ENCODE measurements at regions not wholly inside any gene's neighbourhood (a gene's known extent, or its start where the extent isn't known, plus 50 kb on each side); places are given as distances from the start of the nearest gene placed in this dataset.
"Not testable (repeated sequence)": the region's sequence is repeated elsewhere in the genome, so short reads cannot be mapped to it uniquely, and the experiment has no call there.

- DNase-seq (ENCODE audit: low read depth), result no peak
Observed at GRCh38 chr7:32680259-32681173, 185.2 kb downstream of the AVL9 start.

GRCh38 chr7:32679192-32679591, 183.9 kb downstream of the AVL9 start:
- DNase-seq (ENCODE audit: low read depth), result no peak

- no peak for DNase-seq (ENCODE audit: low read depth)
Observed at GRCh38 chr7:32677593-32677992, 182.3 kb downstream of the AVL9 start.

GRCh38 chr7:32676249-32676941, 181.1 kb downstream of the AVL9 start:
- no peak for DNase-seq (ENCODE audit: low read depth)

DNA sequence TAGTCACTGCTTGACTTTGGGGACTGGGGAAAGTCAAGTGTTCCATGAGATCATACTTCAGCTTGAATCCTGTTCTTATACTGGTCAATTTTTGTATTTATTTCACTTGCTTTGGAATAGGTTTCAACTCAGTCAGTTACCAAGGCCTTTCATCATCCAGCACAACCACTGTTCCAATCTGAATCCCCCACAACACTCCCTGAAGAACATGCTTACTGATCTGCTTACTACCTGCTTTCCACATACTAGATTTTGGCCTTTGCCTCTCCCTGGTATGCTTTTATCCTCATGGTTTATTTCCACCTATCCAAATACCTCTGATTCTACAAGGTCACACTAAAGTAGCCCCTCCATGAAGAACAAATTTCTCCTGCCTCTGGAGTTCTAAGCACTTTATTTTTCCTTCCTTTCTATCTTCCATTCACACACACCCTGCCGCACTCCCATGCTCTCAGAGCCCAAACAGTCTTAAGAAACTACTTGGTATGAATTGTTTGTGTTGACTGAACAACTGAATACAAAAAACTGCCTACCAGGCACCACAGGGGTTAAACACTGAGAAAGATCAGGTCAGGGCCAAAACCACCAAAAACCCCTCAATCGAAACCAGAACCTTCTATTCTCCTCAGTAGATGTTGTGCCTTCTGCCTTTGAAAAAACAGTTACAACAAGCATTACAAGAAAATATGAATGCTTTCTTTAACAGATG, 178.1 kb downstream of the AVL9 start:
- no peak for DNase-seq (ENCODE audit: low read depth)

DNA sequence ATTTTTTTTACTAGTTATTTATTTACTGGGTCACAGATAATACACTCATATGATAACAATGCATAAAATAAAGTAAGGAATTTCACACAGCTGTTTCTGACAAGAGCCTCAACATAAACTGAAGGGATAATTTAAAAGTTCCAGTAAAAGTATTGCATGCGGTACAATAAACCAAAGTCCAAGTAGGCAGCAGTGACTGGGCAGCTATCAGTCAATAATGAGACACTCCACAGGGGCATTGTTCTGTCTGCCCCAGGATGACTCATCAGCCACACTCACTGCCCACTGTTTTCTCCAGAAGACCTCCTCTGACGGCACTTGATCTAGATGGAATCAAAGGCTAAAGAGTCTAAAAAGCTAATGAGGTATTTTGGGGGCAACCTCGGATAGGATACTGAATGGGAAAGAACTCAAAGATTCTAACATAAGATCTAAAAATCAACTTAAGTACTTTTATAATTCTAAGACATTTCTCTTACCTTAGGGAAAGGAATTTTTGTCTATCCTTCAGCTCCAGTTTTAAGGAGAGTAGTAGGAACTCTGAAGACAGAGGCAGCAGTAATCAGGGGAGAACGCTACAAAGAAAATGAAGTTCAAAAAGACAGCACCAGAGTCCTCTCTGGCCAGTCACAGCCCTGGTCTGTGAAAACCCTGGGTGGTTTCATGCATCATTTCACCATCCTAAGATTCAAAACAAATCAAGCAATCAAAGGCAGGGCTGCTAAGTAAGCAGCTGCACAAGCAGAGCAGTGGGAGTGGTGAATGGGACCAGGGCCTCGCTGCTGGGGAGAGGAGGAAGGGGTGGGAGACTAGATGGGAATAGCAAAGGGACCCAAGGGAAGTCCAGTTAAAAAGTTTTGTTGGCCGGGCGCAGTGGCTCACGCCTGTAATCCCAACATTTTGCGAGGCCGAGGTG, 175.1 kb downstream of the AVL9 start:
- no peak for DNase-seq (ENCODE audit: low read depth)

GRCh38 chr7:32669173-32669870, 174.0 kb downstream of the AVL9 start:
- DNase-seq (ENCODE audit: low read depth), result not testable (repeated sequence)

DNA sequence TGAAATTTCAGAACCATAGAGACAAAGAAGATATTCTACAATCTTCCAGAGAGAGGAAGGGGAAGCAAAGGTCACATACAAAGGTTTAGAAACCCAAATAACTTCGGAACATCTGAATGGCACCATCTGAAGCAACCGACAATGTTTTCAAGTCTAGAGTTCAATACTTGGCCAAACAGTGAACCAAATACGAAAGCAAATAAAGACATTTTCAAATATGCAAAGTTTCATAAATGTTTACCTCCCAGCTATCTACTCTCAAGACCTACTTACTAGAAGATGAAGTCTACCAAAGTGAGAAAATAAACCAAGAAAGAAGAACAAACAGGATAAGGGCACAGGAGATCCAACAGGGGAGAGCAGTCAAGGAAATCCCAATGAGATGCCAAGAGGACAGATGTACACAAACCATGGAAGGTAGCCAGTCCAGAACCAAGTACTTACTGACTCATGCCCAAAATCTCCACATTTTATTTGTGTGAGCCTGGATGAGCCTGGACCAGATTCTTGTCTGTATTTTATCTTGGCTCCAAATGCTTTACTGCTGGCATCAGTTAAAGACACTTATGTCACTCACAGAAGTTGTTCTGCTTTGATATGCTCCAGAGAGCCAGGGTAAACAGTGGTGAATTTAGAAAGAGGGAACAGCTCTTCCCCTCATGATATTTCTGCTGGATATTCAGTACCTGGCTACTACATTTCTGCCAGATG, 173.3 kb downstream of the AVL9 start:
- DNase-seq (ENCODE audit: low read depth), result not testable (repeated sequence)

- DNase-seq (ENCODE audit: low read depth), result not testable (repeated sequence)
Observed at GRCh38 chr7:32667586-32667985, 172.3 kb downstream of the AVL9 start.

DNA sequence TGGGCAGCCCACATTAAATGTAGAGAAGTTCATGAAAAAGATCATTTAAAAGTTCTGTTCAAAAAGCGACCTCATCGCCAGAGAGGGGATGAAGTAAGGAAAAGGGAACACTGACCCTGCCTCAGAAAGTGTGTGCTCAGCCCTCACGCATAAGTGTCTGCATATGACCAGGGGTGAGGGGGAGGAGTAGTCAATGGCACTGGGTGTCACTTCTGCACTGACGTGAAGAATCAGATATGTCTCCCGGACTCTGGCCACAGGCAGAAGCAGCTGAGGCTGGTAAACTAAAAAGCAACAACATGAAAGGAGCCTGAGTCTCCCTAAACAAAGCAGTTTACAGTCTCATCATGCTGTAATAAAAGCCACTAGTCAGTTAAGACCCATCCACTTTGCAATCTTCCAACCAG, 168.5 kb downstream of the AVL9 start:
- not testable (repeated sequence) for DNase-seq (ENCODE audit: low read depth)

DNA sequence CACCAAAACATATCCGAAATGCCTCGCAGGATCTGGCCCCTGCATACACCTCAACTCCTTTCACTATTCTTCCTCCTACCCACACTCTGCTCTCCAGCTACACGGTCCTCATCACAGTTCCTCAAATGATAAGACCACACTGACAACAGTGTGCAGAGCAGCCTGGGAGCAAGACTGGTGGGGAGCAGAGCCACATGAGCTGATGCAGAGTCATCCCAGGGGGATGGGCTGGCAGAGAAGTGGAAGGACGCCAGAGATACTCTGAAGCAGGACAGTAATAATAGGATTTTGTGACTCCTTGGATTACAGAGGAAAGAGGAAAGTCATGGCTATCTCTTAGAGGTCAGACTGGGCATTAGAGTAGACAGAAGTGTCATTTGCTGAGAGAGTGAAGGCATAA, 167.2 kb downstream of the AVL9 start:
- DNase-seq (ENCODE audit: low read depth), result not testable (repeated sequence)

- no peak for DNase-seq (ENCODE audit: low read depth)
Observed at GRCh38 chr7:32661929-32662328, 166.6 kb downstream of the AVL9 start.

DNA sequence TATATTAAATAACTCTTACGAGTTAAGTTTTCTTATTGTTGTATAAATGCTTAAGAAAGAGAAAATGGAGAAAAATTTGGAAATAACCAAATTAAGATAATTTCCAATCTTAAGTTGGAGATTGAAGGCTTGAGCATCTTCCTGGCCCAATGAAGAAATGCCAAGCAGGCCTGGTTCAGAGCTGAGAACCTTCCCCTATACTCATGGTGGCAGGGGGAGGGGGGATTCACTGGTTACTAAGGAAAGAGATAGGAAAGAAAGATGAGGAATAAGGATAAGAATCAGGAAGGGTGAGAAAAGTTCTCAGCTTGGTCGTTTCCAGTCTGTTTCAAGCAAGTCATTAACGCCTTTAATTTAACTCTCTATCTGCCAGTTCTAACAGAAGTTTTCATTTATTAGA, 166.2 kb downstream of the AVL9 start:
- no peak for DNase-seq (ENCODE audit: low read depth)

DNA sequence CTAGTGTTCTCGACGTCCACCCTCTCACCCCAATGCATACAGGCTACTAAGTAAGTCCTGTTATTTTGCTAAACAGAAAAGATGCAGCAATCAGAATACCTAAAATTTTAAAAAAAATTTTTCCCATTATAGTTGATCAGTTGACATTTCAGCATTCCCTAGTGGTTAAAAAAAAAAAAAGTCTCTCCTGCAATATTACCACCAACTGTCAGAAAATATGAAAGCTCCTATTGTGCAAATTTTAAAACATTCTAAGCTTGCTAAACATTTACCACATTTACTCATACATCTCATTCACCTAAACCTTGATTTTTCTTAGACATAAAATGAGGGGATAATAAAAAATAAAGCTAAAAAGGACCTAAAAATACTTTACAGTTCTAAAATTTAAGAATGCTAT, 165.6 kb downstream of the AVL9 start:
- DNase-seq (ENCODE audit: low read depth), result no peak

DNA sequence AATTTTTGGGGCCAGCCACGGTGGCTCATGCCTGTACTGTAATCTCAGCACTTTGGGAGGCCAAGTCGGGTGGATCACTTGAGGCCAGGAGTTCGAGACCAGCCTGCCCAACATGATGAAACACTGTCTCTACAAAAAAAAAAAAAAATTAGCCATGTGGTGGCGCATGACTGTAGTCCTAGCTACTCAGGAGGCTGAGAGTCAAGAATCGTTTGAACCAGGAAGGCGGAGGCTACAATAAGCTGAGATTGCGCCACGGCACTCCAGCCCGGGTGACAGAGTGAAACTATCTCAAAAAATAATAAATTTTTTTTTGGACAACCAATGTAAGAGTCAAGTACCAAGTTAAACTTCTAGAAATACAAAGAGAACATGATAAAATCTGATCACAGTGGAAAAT, 164.6 kb downstream of the AVL9 start:
- no peak for DNase-seq (ENCODE audit: low read depth)

DNA sequence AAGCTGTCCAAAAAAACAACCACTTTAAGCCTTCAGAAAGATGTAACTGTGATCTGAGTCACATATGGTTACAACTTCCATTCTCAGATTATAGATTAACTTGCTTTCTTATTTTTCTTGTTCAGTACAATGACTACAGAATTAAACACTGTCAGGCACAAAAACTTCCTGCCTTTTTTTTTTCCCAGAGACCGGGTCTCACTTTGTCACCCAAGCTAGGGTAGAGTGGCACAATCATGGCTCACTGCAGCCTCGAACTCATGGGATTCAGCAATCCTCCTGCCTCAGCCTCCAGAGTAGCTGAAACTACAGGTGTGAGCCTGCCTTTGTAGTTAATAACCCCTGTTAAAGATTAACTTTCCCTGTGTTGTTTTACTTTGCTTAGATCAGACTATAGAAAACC, 163.2 kb downstream of the AVL9 start:
- DNase-seq (ENCODE audit: low read depth), result no peak

GRCh38 chr7:32658034-32658433, 162.7 kb downstream of the AVL9 start:
- DNase-seq (ENCODE audit: low read depth), result no peak

DNA sequence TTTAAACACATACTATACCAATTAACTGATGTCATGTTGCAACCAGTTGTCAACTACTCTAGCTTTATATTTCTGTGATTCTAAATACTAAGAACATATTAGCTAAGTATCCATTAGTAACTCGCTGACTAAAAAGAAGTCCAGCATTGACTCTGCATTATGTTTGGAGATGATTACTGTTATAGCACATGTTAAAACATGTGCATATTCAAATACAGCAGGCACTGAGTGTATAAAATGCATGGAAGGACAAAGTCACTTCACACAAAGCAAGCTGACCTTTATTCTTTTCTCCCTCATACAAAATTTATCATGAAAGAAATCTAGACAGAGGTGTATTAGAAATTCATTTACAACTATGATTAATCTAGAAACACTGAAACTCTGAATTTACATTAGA, 159.3 kb downstream of the AVL9 start:
- DNase-seq (ENCODE audit: low read depth), result not testable (repeated sequence)

DNA sequence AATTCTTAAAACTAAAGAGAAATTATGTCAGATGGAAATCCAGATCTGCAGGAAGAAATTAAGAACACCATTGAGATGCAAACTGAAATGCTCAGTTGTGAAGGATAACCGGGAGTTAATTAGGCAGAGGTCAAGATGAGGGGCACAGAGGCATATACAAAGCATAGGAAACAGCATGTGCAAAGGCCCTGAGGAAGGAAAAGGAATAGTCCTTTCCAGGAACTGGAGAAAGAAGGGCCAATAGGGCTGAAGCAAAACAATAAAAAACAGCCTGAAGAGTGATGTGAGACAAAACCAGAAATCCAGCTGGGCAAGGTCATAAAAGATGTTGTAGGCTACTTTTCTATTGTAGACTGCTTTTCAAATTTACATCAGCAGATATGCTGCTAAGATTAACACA, 155.1 kb downstream of the AVL9 start:
- DNase-seq (ENCODE audit: low read depth), result not testable (repeated sequence)

- no peak for DNase-seq (ENCODE audit: low read depth)
Observed at GRCh38 chr7:32648408-32649156, 153.3 kb downstream of the AVL9 start.

Measured in activated T-helper 1 cell treated with Interleukin-2 at 50 U/mL for 16 hours (primary cell).